ENCODE measurements at regions not wholly inside any gene's neighbourhood (a gene's known extent, or its start where the extent isn't known, plus 50 kb on each side); places are given as distances from the start of the nearest gene placed in this dataset.

- peak; percentile 34 for DNase-seq (ENCODE audit: low spot score)
- in situ Hi-C loops (cut with MboI; ENCODE audit: low sequenced_read_pairs, unreplicated experiment), result loop anchor here (25.0 kb wide), 2 partner anchors 150 to 250 kb away; no protein-coding TSS in a partner anchor
- TF ChIP-seq, protein P1, sequence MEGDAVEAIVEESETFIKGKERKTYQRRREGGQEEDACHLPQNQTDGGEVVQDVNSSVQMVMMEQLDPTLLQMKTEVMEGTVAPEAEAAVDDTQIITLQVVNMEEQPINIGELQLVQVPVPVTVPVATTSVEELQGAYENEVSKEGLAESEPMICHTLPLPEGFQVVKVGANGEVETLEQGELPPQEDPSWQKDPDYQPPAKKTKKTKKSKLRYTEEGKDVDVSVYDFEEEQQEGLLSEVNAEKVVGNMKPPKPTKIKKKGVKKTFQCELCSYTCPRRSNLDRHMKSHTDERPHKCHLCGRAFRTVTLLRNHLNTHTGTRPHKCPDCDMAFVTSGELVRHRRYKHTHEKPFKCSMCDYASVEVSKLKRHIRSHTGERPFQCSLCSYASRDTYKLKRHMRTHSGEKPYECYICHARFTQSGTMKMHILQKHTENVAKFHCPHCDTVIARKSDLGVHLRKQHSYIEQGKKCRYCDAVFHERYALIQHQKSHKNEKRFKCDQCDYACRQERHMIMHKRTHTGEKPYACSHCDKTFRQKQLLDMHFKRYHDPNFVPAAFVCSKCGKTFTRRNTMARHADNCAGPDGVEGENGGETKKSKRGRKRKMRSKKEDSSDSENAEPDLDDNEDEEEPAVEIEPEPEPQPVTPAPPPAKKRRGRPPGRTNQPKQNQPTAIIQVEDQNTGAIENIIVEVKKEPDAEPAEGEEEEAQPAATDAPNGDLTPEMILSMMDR (IDR thresholded peaks at IDR 0.05; ENCODE audit: borderline replicate concordance, control extremely low read depth, extremely low read depth, insufficient read depth, missing control alignments), result peak; percentile 37
These were observed 72.3 kb upstream of the TNMD start for GRCh38 chrX:100512471-100512870.

GRCh38 chrX:100494646-100495370 is 84.7 kb upstream of the PCDH19 start:
- TF ChIP-seq, protein P1 (IDR thresholded peaks at IDR 0.05; ENCODE audit: borderline replicate concordance, control extremely low read depth, extremely low read depth, insufficient read depth, missing control alignments), result no peak
- in situ Hi-C loops (cut with MboI; ENCODE audit: low sequenced_read_pairs, unreplicated experiment), result no loop called here
- DNase-seq (ENCODE audit: low spot score), result no peak

DNA sequence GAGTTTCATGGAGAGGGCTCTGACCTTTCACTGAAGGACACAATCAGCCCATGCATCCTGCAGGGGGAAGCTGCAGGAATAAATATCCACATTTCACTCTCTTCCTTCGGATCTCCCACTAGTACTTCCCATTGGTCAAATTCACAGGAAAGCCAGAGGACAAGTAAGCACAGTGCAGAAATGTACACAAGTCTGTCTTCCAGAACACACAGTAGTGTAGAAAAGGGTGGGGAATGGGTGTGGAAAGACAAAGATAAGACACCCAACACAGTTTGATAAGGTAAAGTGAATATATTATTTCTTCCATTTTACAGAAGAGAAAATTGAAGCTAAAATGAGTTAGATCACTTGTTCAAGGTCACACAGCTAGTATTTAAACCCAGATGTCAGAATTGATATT is 81.1 kb upstream of the PCDH19 start:
- TF ChIP-seq, protein P1 (IDR thresholded peaks at IDR 0.05; ENCODE audit: borderline replicate concordance, control extremely low read depth, extremely low read depth, insufficient read depth, missing control alignments), result no peak
- no peak for DNase-seq (ENCODE audit: low spot score)
- in situ Hi-C loops (cut with MboI; ENCODE audit: low sequenced_read_pairs, unreplicated experiment), result no loop called here

GRCh38 chrX:100487795-100488194 is 77.7 kb upstream of the PCDH19 start:
- TF ChIP-seq, protein P1 (IDR thresholded peaks at IDR 0.05; ENCODE audit: borderline replicate concordance, control extremely low read depth, extremely low read depth, insufficient read depth, missing control alignments), result no peak
- in situ Hi-C loops (cut with MboI; ENCODE audit: low sequenced_read_pairs, unreplicated experiment), result no loop called here
- DNase-seq (ENCODE audit: low spot score), result no peak

GRCh38 chrX:100484971-100485370 is 74.9 kb upstream of the PCDH19 start:
- in situ Hi-C loops (cut with MboI; ENCODE audit: low sequenced_read_pairs, unreplicated experiment), result no loop called here
- no peak for DNase-seq (ENCODE audit: low spot score)
- TF ChIP-seq, protein P1 (IDR thresholded peaks at IDR 0.05; ENCODE audit: borderline replicate concordance, control extremely low read depth, extremely low read depth, insufficient read depth, missing control alignments), result no peak

DNA sequence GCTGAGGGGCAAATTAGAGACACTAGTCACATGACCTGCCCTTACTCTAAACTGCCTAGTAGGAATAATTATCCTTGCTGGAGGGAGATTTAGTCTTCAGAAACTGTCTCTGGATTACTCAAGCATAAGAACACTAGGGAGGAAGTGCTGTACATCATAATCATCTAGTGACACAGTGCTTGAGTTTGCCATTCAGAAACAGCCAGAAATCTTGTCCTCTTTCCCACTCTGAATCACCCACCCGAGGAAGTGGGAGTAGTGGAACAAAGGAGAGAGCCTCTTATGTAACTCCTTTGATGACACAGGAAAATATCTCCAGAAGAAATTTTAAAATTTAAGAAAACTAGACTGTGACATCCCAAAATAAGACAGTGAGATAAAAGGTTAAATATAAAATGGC is 69.3 kb upstream of the PCDH19 start:
- in situ Hi-C loops (cut with MboI; ENCODE audit: low sequenced_read_pairs, unreplicated experiment), result no loop called here
- DNase-seq (ENCODE audit: low spot score), result no peak
- TF ChIP-seq, protein P1 (IDR thresholded peaks at IDR 0.05; ENCODE audit: borderline replicate concordance, control extremely low read depth, extremely low read depth, insufficient read depth, missing control alignments), result no peak
